Prostate gland (tissue), 2 donors: ENCODE measurements at regions not wholly inside any gene's neighbourhood (a gene's known extent, or its start where the extent isn't known, plus 50 kb on each side); places are given as distances from the start of the nearest gene placed in this dataset.

ENCODE experiments used
- DNase-seq: peaks from one replicate; pipeline ENCODE4 v3.0.0-alpha.2; 2019; ENCODE audit warnings: low spot score
- H3K27ac ChIP-seq, 2 donors: fragments of 200-600 bp; sonication (generic); 2 replicates each; pipeline ENCODE4 v1.5.1; 2017 to 2019
- H3K27me3 ChIP-seq: fragments of 200-600 bp; sonication (generic); replicated peaks from 2 replicates; pipeline ENCODE4 v1.5.1; 2019; ENCODE audit not compliant: insufficient read depth
- H3K36me3 ChIP-seq, 2 donors: fragments of 200-600 bp; sonication (generic); 1 replicate in 1 of 2; 2 replicates in 1 of 2; pipeline versions ENCODE4 v1.5.1 to v1.8.1; 2017 to 2019
- H3K4me1 ChIP-seq: fragments of 200-600 bp; sonication (generic); replicated peaks from 2 replicates; pipeline ENCODE4 v1.5.1; 2019
- H3K4me3 ChIP-seq, 2 donors: fragments of 200-600 bp; sonication (generic); 2 replicates each; pipeline ENCODE4 v1.5.1; 2017 to 2019
- H3K9me3 ChIP-seq: fragments of 200-600 bp; sonication (generic); 2 replicates; pipeline ENCODE4 v1.5.1; 2017
- POLR2A ChIP-seq: fragments of 450-650 bp; IDR thresholded peaks from one replicate; pipeline ENCODE4 v1.6.1; 2016; ENCODE audit warnings: antibody characterized with exemption, mild to moderate bottlenecking
- POLR2AphosphoS5 ChIP-seq: sonication (generic); formaldehyde crosslinking; IDR thresholded peaks from one replicate; pipeline ENCODE4 v1.6.1; 2017; ENCODE audit warnings: antibody characterized with exemption
- WGBS: methylation state at CpG from one replicate; pipeline ENCODE4 v1.1.5; 2018; 5-methylcytosine and 5-hydroxymethylcytosine counted together
- intact Hi-C: fragments of 100-400 bp; cut with DNase I; formaldehyde crosslinking; loops from one replicate; pipeline ENCODE4 v1.14.2; 2022
- TF ChIP-seq, protein P1 (sequence below), 4 experiments: fragments of 200-600 bp in 2 of 4; fragments of 450-650 bp in 2 of 4; sonication (generic) in 2 of 4; IDR thresholded peaks; 1 replicate in 3 of 4; 2 replicates in 1 of 4; pipeline ENCODE4 v1.5.1; 2016 to 2019; ENCODE audit warnings: antibody characterized with exemption in 4 of 4, mild to moderate bottlenecking in 2 of 4, moderate library complexity in 2 of 4

GRCh38 chr1:99149952-99150351 is 114.3 kb upstream of the PLPPR4 start:
- Histone ChIP-seq H3K27me3 (no peaks in the 10 kb centered on the region), H3K4me1 (no peaks in the 10 kb centered on the region), H3K4me3 (no peak overlapping the region), H3K36me3 (no peaks in the 10 kb centered on the region), H3K27ac (no peak overlapping the region), H3K9me3 (no peaks in the 10 kb centered on the region)
- WGBS, result 26% methylated on average over 3 of the region's 3 CpGs
- TF ChIP-seq, protein P1, sequence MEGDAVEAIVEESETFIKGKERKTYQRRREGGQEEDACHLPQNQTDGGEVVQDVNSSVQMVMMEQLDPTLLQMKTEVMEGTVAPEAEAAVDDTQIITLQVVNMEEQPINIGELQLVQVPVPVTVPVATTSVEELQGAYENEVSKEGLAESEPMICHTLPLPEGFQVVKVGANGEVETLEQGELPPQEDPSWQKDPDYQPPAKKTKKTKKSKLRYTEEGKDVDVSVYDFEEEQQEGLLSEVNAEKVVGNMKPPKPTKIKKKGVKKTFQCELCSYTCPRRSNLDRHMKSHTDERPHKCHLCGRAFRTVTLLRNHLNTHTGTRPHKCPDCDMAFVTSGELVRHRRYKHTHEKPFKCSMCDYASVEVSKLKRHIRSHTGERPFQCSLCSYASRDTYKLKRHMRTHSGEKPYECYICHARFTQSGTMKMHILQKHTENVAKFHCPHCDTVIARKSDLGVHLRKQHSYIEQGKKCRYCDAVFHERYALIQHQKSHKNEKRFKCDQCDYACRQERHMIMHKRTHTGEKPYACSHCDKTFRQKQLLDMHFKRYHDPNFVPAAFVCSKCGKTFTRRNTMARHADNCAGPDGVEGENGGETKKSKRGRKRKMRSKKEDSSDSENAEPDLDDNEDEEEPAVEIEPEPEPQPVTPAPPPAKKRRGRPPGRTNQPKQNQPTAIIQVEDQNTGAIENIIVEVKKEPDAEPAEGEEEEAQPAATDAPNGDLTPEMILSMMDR (IDR thresholded peaks at IDR 0.05), result no peak
- TF ChIP-seq POLR2A (no peak), POLR2AphosphoS5 (no peak)
- intact Hi-C loops, result no loop called here
- DNase-seq, result no peak

GRCh38 chr1:99152132-99152531 is 112.2 kb upstream of the PLPPR4 start:
- intact Hi-C loops, result no loop called here
- Histone ChIP-seq H3K9me3 (no peaks in the 10 kb centered on the region), H3K27ac (no peak overlapping the region), H3K27me3 (no peaks in the 10 kb centered on the region), H3K36me3 (no peaks in the 10 kb centered on the region), H3K4me3 (no peak overlapping the region), H3K4me1 (no peaks in the 10 kb centered on the region)
- WGBS, result 62% methylated on average over 1 of the region's 1 CpG
- no peak for DNase-seq
- TF ChIP-seq POLR2AphosphoS5 (no peak), POLR2A (no peak)
- TF ChIP-seq, protein P1 (IDR thresholded peaks at IDR 0.05), result no peak

DNA sequence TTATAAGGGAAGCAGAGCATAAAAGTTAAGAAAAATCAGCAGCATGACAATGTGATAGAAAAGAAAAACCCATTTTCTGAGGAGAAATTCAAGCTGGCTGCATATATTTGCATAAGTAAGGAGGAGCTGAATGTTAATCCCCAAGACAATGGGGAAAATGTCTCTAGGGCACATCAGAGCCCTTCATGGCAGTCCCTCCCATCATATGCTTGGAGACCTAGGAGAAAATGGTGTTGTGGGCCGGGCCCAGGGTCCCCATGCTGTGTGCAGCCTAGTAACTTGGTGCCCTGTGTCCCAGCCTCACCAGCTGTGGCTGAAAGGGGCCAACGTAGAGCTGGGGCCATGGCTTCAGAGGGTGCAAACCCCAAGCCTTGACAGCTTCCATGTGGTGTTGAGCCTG is 100.6 kb upstream of the PLPPR4 start:
- no peaks in the 10 kb centered on the region for H3K27me3 ChIP-seq
- no peak for DNase-seq
- intact Hi-C loops, result no loop called here
- H3K4me3 ChIP-seq, result no peak overlapping the region
- TF ChIP-seq POLR2A, result no peak
- TF ChIP-seq, protein P1 (IDR thresholded peaks at IDR 0.05), result no peak
- TF ChIP-seq POLR2AphosphoS5, result no peak
- 81% methylated on average over 2 of the region's 2 CpGs for WGBS
- no peak overlapping the region for H3K27ac ChIP-seq
- H3K9me3 ChIP-seq, result no peaks in the 10 kb centered on the region
- no peaks in the 10 kb centered on the region for H3K4me1 ChIP-seq
- no peaks in the 10 kb centered on the region for H3K36me3 ChIP-seq

DNA sequence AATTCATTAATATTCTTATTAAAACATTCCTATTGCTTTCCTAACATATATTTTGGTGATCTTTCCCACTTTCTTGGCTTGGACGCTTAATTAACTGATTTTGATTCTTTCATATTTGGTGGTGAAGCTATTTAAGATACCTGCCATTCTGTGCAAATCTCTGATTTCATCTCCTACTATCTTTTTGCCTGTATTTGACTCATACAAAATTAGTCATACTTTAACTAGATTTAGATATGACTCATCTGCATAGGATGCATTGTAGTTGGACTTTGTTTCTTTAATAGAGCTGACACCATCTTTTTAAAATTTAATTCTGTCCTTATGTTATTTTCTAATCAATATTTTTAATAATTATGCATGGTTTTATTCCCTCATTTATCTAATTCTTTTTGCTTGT is 93.8 kb upstream of the PLPPR4 start:
- TF ChIP-seq, protein P1 (IDR thresholded peaks at IDR 0.05), result no peak
- TF ChIP-seq POLR2AphosphoS5 (no peak), POLR2A (no peak)
- H3K27ac ChIP-seq, result no peak overlapping the region
- H3K9me3 ChIP-seq, result no peaks in the 10 kb centered on the region
- no peaks in the 10 kb centered on the region for H3K36me3 ChIP-seq
- H3K4me3 ChIP-seq, result no peak overlapping the region
- no peaks in the 10 kb centered on the region for H3K4me1 ChIP-seq
- no peaks in the 10 kb centered on the region for H3K27me3 ChIP-seq
- DNase-seq, result no peak
- whole genome bisulfite sequencing, result 88% methylated on average over 1 of the region's 1 CpG
- intact Hi-C loops, result no loop called here

- 35% methylated on average over 7 of the region's 7 CpGs for WGBS
- intact Hi-C loops, result no loop called here
Observed at GRCh38 chr1:99171184-99171813, 93.0 kb upstream of the PLPPR4 start.

More at GRCh38 chr1:99171184-99171813, 93.0 kb upstream of the PLPPR4 start:
- DNase-seq, result no peak
- Histone ChIP-seq H3K4me3 (no peak overlapping the region), H3K27me3 (no peaks in the 10 kb centered on the region), H3K27ac (no peak overlapping the region), H3K9me3 (no peaks in the 10 kb centered on the region), H3K4me1 (no peaks in the 10 kb centered on the region), H3K36me3 (no peaks in the 10 kb centered on the region)
- TF ChIP-seq POLR2AphosphoS5, result no peak
- TF ChIP-seq, protein P1 (IDR thresholded peaks at IDR 0.05), result no peak
- TF ChIP-seq POLR2A, result no peak
